CD4-positive, alpha-beta T cell treated with Interleukin-15 for 4 hours (primary cell): ENCODE measurements at regions not wholly inside any gene's neighbourhood (a gene's known extent, or its start where the extent isn't known, plus 50 kb on each side); places are given as distances from the start of the nearest gene placed in this dataset.

Experiments
- DNase-seq: peaks from one replicate; pipeline ENCODE4 v3.0.0-alpha.2; 2020; ENCODE audit warnings: low spot score

GRCh38 chr2:234835738-234836137, 116.1 kb upstream of the SH3BP4 start:
- no peak for DNase-seq

- no peak for DNase-seq
Measured at GRCh38 chr2:234834228-234834923, 117.4 kb upstream of the SH3BP4 start.

- no peak for DNase-seq
Measured at GRCh38 chr2:234830853-234831252, 121.0 kb upstream of the SH3BP4 start.

GRCh38 chr2:234829074-234829455, 122.8 kb upstream of the SH3BP4 start:
- no peak for DNase-seq

GRCh38 chr2:234828382-234829073, 123.3 kb upstream of the SH3BP4 start:
- DNase-seq: no peak

GRCh38 chr2:234827096-234827860, 124.5 kb upstream of the SH3BP4 start:
- no peak for DNase-seq

- DNase-seq: no peak
Measured at GRCh38 chr2:234826681-234827080, 125.1 kb upstream of the SH3BP4 start.

GRCh38 chr2:234825616-234826015, 126.2 kb upstream of the SH3BP4 start:
- DNase-seq: no peak

GRCh38 chr2:234823877-234824376, 127.9 kb upstream of the SH3BP4 start:
- DNase-seq: no peak

- DNase-seq: no peak
Measured at GRCh38 chr2:234823196-234823876, 128.5 kb upstream of the SH3BP4 start.

- DNase-seq: no peak
Measured at GRCh38 chr2:234821946-234822475, 129.8 kb upstream of the SH3BP4 start.

GRCh38 chr2:234818937-234819336, 132.9 kb upstream of the SH3BP4 start:
- DNase-seq: no peak

GRCh38 chr2:234816491-234816890, 135.3 kb upstream of the SH3BP4 start:
- DNase-seq: no peak

- no peak for DNase-seq
Measured at GRCh38 chr2:234816056-234816455, 135.8 kb upstream of the SH3BP4 start.

- no peak for DNase-seq
Measured at GRCh38 chr2:234814374-234814773, 137.4 kb upstream of the SH3BP4 start.

GRCh38 chr2:234812851-234813250, 139.0 kb upstream of the SH3BP4 start:
- no peak for DNase-seq

- DNase-seq: no peak
Measured at GRCh38 chr2:234808907-234809306, 142.9 kb upstream of the SH3BP4 start.

GRCh38 chr2:234806818-234807217, 145.0 kb upstream of the SH3BP4 start:
- DNase-seq: no peak

GRCh38 chr2:234805836-234806235, 146.0 kb upstream of the SH3BP4 start:
- DNase-seq: no peak

- DNase-seq: no peak
Measured at GRCh38 chr2:234804704-234805103, 147.1 kb upstream of the SH3BP4 start.

- DNase-seq: no peak
Measured at GRCh38 chr2:234802845-234803171, 149.0 kb upstream of the SH3BP4 start.
